Ishikawa (cell line): ENCODE measurements at regions not wholly inside any gene's neighbourhood (a gene's known extent, or its start where the extent isn't known, plus 50 kb on each side); places are given as distances from the start of the nearest gene placed in this dataset.

Experiments used
- CEBPB ChIP-seq: IDR thresholded peaks from 2 replicates; pipeline ENCODE4 v1.6.1; 2012
- CREB1 ChIP-seq: IDR thresholded peaks from 2 replicates; pipeline ENCODE4 v1.6.1; 2012; ENCODE audit warnings: low read depth
- EGR1 ChIP-seq: IDR thresholded peaks from 2 replicates; pipeline ENCODE4 v1.6.1; 2012
- EP300 ChIP-seq: IDR thresholded peaks from 2 replicates; pipeline ENCODE4 v1.6.1; 2012; ENCODE audit warnings: borderline replicate concordance
- FOXM1 ChIP-seq: IDR thresholded peaks from 2 replicates; pipeline ENCODE4 v1.6.1; 2012; ENCODE audit warnings: low read depth, borderline replicate concordance
- NFIC ChIP-seq: IDR thresholded peaks from 2 replicates; pipeline ENCODE4 v1.6.1; 2012
- RAD21 ChIP-seq: IDR thresholded peaks from 2 replicates; pipeline ENCODE4 v1.6.1; 2012; ENCODE audit warnings: low read depth
- TAF1 ChIP-seq: IDR thresholded peaks from 2 replicates; pipeline ENCODE4 v1.6.1; 2012; ENCODE audit warnings: low read depth, mild to moderate bottlenecking
- TCF12 ChIP-seq: IDR thresholded peaks from 2 replicates; pipeline ENCODE4 v1.6.1; 2012; ENCODE audit warnings: low read depth
- TEAD4 ChIP-seq: IDR thresholded peaks from 2 replicates; pipeline ENCODE4 v1.6.1; 2012
- YY1 ChIP-seq: IDR thresholded peaks from 2 replicates; pipeline ENCODE4 v1.6.1; 2012; ENCODE audit warnings: low read depth
- ZBTB7A ChIP-seq: IDR thresholded peaks from 2 replicates; pipeline ENCODE4 v1.6.1; 2012; ENCODE audit warnings: low read depth
- TF ChIP-seq, protein P1 (sequence below): IDR thresholded peaks from 2 replicates; pipeline ENCODE4 v1.6.1; 2012
- TF ChIP-seq, protein P2 (sequence below): IDR thresholded peaks from 2 replicates; pipeline ENCODE4 v1.6.1; 2012
- TF ChIP-seq, protein P3 (sequence below): IDR thresholded peaks from 2 replicates; pipeline ENCODE4 v1.6.1; 2012; ENCODE audit warnings: low read depth, mild to moderate bottlenecking

DNA sequence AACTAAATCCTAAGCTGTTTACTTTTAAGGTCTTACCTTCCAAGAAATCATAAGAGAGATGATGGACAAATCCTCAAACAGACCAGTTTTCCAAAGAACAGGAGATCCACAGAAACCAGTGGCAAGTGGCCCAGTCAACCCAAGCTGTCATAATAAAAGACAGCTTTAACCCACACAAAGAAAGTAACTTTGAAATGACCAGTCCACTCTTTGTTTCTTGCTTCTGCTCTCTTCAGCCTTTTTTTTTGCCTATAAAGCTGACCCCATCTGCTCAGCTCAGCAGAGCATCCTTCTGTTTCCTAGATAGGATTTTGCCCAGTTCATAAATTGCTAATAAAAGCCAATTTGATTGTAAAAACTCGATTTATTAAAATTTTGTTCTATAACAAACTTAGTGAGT is 299.4 kb downstream of the OXSM start:
- TF ChIP-seq CREB1 (no peak), ZBTB7A (no peak), CEBPB (no peak)
- TF ChIP-seq, protein P1, sequence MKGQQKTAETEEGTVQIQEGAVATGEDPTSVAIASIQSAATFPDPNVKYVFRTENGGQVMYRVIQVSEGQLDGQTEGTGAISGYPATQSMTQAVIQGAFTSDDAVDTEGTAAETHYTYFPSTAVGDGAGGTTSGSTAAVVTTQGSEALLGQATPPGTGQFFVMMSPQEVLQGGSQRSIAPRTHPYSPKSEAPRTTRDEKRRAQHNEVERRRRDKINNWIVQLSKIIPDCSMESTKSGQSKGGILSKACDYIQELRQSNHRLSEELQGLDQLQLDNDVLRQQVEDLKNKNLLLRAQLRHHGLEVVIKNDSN = no peak
- TF ChIP-seq, protein P2, sequence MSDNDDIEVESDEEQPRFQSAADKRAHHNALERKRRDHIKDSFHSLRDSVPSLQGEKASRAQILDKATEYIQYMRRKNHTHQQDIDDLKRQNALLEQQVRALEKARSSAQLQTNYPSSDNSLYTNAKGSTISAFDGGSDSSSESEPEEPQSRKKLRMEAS = no peak

DNA sequence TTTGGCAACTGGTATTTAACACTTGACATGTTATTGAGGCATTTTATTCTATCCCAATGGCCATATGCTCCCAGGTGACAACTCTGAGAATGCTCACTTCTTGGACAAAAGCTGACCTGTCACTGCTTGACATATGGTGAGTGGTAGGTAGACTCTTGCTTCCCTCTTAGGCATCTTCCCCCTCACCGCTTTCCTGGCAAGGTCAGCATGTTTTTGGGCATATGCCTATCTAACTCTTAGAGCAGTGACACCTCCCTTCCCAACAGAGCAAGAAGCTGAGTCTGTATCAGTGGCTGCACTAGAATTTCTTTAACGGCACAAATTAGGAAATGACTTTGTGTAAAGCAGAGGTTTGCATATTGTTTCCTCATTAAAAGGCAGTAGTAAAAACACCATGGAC is 300.7 kb downstream of the OXSM start:
- TF ChIP-seq YY1 (no peak), EP300 (no peak), FOXM1 (no peak), CEBPB (no peak), TCF12 (no peak)
- TF ChIP-seq, protein P3, sequence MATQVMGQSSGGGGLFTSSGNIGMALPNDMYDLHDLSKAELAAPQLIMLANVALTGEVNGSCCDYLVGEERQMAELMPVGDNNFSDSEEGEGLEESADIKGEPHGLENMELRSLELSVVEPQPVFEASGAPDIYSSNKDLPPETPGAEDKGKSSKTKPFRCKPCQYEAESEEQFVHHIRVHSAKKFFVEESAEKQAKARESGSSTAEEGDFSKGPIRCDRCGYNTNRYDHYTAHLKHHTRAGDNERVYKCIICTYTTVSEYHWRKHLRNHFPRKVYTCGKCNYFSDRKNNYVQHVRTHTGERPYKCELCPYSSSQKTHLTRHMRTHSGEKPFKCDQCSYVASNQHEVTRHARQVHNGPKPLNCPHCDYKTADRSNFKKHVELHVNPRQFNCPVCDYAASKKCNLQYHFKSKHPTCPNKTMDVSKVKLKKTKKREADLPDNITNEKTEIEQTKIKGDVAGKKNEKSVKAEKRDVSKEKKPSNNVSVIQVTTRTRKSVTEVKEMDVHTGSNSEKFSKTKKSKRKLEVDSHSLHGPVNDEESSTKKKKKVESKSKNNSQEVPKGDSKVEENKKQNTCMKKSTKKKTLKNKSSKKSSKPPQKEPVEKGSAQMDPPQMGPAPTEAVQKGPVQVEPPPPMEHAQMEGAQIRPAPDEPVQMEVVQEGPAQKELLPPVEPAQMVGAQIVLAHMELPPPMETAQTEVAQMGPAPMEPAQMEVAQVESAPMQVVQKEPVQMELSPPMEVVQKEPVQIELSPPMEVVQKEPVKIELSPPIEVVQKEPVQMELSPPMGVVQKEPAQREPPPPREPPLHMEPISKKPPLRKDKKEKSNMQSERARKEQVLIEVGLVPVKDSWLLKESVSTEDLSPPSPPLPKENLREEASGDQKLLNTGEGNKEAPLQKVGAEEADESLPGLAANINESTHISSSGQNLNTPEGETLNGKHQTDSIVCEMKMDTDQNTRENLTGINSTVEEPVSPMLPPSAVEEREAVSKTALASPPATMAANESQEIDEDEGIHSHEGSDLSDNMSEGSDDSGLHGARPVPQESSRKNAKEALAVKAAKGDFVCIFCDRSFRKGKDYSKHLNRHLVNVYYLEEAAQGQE = no peak
- TF ChIP-seq, protein P2 = no peak

DNA sequence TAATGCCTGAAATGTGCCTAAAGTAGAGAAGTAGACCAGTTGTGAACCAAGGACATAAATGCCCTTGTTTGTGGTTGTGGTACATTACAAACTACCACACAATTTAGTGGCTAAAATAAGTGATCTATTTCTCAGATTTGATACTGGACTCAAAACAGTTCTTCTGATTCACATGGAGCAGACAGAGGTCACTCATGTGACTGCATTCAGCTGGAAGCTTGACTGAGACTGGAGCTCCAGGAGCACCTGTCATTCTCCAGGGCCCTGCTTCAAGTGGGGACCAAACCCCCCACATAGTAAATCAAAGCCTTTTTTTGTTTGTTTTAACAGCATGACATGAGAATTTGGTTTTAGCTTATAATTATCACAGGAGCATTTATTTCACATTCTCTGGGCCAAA is 301.2 kb downstream of the OXSM start:
- TF ChIP-seq, protein P2 = no peak
- no peak for TF ChIP-seq RAD21
- no peak for TF ChIP-seq FOXM1
- no peak for TF ChIP-seq CREB1
- TF ChIP-seq TCF12 = no peak
- TF ChIP-seq NFIC = no peak
- no peak for TF ChIP-seq CEBPB
- TF ChIP-seq EGR1 = no peak
- TF ChIP-seq TEAD4 = no peak
- no peak for TF ChIP-seq ZBTB7A
- TF ChIP-seq, protein P3 = no peak
- TF ChIP-seq, protein P1 = no peak
- no peak for TF ChIP-seq YY1
- no peak for TF ChIP-seq TAF1
- TF ChIP-seq EP300 = no peak

DNA sequence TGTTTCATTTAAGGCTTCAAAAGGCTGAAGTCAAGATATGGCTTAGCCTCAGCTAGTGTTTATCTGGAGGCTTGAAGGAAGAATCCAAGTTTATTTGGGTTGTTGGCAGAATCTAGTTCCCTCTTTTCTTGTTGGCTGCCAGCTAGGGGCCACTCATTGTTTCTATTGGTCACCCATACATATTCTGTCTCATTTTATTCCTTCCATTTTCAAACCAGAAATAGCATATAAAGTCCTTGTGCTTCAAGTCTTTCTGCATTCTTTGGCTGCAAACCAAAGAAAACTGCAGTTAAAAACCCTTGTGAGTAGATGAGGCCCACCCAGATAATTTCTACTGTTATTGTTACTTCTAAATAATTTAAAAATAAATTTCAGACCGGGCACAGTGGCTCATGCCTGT is 301.7 kb downstream of the OXSM start:
- TF ChIP-seq CEBPB (no peak), NFIC (no peak), RAD21 (no peak), EP300 (no peak), TCF12 (no peak), CREB1 (no peak), TAF1 (no peak), YY1 (no peak), TEAD4 (no peak), FOXM1 (no peak), ZBTB7A (no peak), EGR1 (no peak)
- TF ChIP-seq, protein P1 = no peak
- TF ChIP-seq, protein P3 = no peak
